Fibroblast of the aortic adventitia (primary cell): ENCODE measurements at regions not wholly inside any gene's neighbourhood (a gene's known extent, or its start where the extent isn't known, plus 50 kb on each side); places are given as distances from the start of the nearest gene placed in this dataset.

Experiments used
- DNase-seq: peaks from one replicate; pipeline ENCODE4 v3.0.0-alpha.2; 2010; ENCODE audit warnings: low read depth
- H3K4me3 ChIP-seq: 2 replicates; pipeline ENCODE4 v1.5.1; 2011; ENCODE audit warnings: low read depth, mild to moderate bottlenecking, control low read depth, low read length, moderate library complexity
- TF ChIP-seq, protein P1 (sequence below): IDR thresholded peaks from 2 replicates; pipeline ENCODE4 v1.5.1; 2011; ENCODE audit warnings: mild to moderate bottlenecking, low read length, control low read depth, inconsistent platforms; ENCODE audit not compliant: insufficient read depth

DNA sequence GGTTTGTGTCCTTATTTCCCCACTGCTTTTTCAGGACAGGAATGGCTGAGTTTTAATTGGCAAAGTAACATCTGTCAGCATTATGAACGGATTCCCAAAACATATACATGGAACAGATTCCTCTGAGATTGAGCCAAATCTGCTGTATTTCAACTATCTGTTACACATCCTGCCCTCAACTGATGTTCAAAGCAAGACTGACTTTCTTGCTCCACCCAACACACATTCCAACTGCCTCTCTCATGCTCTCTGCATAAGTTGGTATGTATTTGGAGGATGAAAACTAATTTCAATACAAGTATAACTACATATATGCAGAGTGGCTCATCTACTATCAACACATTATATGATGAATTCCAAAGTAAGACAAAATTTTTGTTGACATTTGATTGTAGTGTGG, 342.2 kb downstream of the GATA3 start:
- DNase-seq: peak; percentile 79

GRCh38 chr10:8398771-8399170, 344.3 kb downstream of the GATA3 start:
- TF ChIP-seq, protein P1, sequence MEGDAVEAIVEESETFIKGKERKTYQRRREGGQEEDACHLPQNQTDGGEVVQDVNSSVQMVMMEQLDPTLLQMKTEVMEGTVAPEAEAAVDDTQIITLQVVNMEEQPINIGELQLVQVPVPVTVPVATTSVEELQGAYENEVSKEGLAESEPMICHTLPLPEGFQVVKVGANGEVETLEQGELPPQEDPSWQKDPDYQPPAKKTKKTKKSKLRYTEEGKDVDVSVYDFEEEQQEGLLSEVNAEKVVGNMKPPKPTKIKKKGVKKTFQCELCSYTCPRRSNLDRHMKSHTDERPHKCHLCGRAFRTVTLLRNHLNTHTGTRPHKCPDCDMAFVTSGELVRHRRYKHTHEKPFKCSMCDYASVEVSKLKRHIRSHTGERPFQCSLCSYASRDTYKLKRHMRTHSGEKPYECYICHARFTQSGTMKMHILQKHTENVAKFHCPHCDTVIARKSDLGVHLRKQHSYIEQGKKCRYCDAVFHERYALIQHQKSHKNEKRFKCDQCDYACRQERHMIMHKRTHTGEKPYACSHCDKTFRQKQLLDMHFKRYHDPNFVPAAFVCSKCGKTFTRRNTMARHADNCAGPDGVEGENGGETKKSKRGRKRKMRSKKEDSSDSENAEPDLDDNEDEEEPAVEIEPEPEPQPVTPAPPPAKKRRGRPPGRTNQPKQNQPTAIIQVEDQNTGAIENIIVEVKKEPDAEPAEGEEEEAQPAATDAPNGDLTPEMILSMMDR: no peak
- no peak overlapping the region for H3K4me3 ChIP-seq
- DNase-seq: peak; percentile 19

More for the DNA sequence above, 342.2 kb downstream of the GATA3 start:
- TF ChIP-seq, protein P1: no peak
- H3K4me3 ChIP-seq: no peak overlapping the region

DNA sequence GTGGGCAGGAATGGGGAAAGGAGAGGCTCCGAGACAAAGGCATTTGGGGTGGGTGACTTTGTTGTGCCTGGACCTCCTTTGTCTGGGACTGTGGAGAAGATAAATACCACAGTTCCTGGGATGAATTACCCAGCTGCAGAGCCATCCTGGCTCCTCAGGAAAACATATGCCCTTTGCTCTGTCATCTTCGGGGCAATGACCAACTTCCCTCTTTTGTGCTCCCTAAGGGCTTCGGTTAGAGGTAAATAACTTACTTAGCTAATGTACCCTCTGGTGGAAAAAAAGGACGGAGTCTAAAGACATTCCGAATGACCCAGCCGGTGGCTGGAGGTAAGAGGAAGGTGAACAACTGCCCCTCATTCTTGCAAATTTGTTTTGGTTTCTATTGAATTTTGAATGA, 345.7 kb downstream of the GATA3 start:
- DNase-seq: no peak
- no peak overlapping the region for H3K4me3 ChIP-seq
- TF ChIP-seq, protein P1: no peak

- DNase-seq: no peak
- TF ChIP-seq, protein P1: no peak
- H3K4me3 ChIP-seq: no peak overlapping the region
Measured at GRCh38 chr10:8400892-8401291, 346.4 kb downstream of the GATA3 start.

DNA sequence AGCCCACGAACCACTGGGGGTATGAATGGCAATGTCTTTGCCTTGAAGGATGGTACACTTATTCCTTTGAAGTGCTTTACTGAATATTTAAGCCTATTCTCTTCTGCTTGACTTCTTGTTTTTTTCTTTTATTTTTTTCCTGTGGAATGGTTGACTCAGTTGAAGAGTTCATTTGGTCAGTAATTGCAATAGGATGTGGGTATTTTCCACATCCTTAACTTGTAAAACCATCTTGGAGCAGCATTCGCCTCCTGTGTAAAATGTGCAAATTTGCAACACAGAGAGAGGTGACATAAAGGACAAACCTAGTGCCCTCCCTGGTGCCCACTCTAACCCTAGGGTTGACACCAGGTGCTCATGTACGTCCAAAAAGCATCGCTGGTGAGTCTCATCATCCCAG, 347.0 kb downstream of the GATA3 start:
- no peak overlapping the region for H3K4me3 ChIP-seq
- TF ChIP-seq, protein P1: no peak
- no peak for DNase-seq

- TF ChIP-seq, protein P1: no peak
- no peak overlapping the region for H3K4me3 ChIP-seq
- no peak for DNase-seq
Measured at GRCh38 chr10:8402576-8402975, 348.1 kb downstream of the GATA3 start.

DNA sequence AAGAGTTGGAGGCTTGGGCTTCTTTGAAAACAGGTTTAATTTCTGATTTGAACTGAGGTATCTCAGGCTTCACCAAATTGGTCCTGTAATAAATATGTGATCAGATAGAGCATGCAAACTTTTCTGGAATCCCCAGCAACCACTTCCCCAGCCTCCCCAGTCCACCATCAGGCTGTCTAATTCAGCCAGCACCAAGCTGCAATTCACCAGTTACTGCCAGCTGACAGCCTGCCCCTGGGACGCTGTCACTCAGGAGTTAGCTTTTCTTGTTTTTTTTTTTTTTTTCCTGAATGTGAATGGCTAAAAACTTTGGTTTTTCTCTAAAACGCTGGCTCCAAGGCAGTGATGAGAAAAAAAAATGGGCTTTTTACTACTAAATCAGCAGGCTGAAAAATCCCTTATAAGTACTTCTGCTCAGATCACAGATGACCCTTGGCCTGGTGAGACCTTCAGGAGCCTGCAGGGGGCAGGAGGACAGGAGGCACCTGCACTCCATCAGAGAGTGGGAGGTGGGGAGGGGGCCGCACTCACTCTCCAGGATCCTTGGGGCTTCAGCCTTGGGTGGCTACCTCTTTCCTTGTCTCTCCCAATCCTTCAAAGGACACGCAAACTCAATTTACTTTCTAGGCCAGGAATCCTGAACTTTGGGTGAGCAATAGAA, 349.4 kb downstream of the GATA3 start:
- TF ChIP-seq, protein P1: no peak
- DNase-seq: no peak
- no peak overlapping the region for H3K4me3 ChIP-seq
